ENCODE measurements at regions not wholly inside any gene's neighbourhood (a gene's known extent, or its start where the extent isn't known, plus 50 kb on each side); places are given as distances from the start of the nearest gene placed in this dataset.
A peak's percentile ranks its signal among the peaks of the same experiment; 100 is the strongest.

DNA sequence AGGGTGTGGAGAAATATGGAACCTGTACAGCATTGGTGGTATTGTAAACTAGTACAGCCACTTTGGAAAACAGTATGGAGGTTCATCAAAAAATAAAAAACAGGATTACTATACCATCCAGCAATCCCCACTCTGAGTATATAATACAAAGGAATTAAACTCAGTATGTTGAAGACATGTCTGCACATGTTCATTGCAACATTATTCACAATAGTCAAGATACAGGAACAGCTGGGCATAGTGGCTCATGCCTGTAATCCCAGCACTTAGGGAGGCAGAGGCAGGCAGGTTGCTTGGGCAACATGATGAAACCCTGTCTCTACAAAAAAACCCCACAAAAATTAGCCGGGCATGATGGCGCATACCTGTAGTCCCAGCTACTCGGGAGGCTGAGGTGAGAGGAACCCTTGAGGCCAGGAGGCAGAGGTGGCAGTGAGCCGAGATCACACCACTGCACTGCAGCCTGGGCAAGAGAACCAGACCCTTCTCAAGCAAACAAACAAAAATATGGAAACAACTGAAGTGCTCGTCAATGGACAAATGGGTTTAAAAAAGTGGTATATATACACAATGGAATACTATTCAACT is 63.6 kb downstream of the TMEM174 start:
- in situ Hi-C loops (cut with HindIII; ENCODE audit: low sequenced_read_pairs), result no loop called here
- DNase-seq (ENCODE audit: low read depth, low spot score), result no peak
- no peak overlapping the region for H3K4me3 ChIP-seq (ENCODE audit: low read depth, low read length)
- TF ChIP-seq, protein P1, sequence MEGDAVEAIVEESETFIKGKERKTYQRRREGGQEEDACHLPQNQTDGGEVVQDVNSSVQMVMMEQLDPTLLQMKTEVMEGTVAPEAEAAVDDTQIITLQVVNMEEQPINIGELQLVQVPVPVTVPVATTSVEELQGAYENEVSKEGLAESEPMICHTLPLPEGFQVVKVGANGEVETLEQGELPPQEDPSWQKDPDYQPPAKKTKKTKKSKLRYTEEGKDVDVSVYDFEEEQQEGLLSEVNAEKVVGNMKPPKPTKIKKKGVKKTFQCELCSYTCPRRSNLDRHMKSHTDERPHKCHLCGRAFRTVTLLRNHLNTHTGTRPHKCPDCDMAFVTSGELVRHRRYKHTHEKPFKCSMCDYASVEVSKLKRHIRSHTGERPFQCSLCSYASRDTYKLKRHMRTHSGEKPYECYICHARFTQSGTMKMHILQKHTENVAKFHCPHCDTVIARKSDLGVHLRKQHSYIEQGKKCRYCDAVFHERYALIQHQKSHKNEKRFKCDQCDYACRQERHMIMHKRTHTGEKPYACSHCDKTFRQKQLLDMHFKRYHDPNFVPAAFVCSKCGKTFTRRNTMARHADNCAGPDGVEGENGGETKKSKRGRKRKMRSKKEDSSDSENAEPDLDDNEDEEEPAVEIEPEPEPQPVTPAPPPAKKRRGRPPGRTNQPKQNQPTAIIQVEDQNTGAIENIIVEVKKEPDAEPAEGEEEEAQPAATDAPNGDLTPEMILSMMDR (IDR thresholded peaks at IDR 0.05; ENCODE audit: low read depth, low read length), result no peak

DNA sequence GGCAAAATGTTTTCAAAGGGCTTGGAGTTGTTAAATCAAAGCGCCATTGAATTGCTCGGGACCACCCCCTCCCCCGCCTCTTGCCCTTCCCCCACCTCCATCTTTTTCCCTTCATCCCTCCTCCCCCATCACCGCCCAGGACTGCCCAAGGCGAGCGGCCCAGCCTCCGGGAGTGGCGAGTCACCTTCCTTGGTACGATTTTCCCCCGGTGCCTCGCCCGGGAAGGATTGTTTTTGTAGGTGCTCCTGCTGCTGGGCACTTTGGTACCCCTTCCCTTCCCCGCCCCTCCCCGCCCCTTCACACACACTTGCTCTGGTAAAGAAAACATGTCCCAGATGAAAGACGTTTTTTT is 61.2 kb downstream of the TMEM174 start:
- in situ Hi-C loops (cut with HindIII; ENCODE audit: low sequenced_read_pairs), result no loop called here
- TF ChIP-seq, protein P1 (IDR thresholded peaks at IDR 0.05; ENCODE audit: low read depth, low read length), result no peak
- DNase-seq (ENCODE audit: low read depth, low spot score), result no peak
- no peak overlapping the region for H3K4me3 ChIP-seq (ENCODE audit: low read depth, low read length)

DNA sequence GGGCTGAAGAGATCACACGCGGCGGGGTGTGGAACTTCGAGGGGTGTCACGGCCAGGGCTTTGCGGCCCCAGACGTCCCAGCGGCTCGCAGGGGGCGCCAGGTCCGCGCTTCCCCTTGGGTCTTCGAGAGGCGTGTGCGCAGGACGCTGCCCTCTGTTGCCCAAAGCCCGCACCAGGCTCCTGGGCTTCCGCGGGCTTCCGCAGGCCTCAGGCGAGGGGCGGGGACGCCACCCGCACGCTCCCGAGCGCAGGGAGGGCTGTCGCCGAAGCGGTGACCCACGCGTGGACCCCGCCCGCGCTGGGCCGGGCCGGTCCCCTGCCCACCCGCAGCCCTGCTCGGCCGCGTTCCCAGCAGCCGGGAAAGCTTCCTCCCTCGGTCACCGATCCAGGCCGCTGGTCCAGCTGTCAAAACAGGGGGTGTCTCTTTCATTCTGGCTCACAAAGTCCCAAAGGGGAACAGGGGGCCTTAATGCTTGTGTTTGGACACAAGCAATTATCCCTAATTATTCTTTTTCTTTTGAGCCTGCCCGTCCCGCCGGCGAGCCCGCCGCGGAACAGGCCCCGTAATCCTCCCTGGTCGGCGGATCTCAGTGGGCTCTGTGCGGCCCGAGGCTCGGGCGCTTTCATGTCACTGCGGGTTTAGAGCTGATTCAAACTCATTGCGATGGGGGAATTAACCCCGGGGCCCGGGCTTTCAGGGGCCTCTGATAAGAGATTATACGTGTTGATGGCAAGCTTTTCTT is 60.6 kb downstream of the TMEM174 start:
- H3K4me3 ChIP-seq (ENCODE audit: low read depth, low read length), result no peak overlapping the region
- in situ Hi-C loops (cut with HindIII; ENCODE audit: low sequenced_read_pairs), result no loop called here
- TF ChIP-seq, protein P1 (IDR thresholded peaks at IDR 0.05; ENCODE audit: low read depth, low read length), result no peak
- DNase-seq (ENCODE audit: low read depth, low spot score), result peak; percentile 39

DNA sequence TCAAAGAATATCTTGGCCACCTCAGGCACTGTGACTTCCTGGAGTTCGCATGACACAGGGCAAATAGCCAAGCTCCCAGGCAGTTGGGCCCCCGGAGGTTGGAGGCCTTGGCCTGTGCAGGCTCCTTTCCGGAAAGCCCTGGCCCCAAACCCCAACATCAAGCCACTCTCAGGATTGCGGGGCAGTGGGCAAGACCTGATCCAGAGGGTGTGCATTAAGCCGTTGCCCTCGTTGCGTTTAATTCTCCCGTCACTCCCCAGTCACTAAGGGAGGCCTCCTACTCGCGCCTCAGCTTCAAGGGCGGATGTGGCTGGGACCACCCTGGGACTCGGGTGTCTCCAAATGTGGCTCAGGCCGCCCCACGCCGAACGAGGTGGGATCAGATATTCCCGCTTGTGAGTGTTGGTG is 60.1 kb downstream of the TMEM174 start:
- TF ChIP-seq, protein P1 (IDR thresholded peaks at IDR 0.05; ENCODE audit: low read depth, low read length), result no peak
- DNase-seq (ENCODE audit: low read depth, low spot score), result no peak
- H3K4me3 ChIP-seq (ENCODE audit: low read depth, low read length), result no peak overlapping the region
- in situ Hi-C loops (cut with HindIII; ENCODE audit: low sequenced_read_pairs), result no loop called here

DNA sequence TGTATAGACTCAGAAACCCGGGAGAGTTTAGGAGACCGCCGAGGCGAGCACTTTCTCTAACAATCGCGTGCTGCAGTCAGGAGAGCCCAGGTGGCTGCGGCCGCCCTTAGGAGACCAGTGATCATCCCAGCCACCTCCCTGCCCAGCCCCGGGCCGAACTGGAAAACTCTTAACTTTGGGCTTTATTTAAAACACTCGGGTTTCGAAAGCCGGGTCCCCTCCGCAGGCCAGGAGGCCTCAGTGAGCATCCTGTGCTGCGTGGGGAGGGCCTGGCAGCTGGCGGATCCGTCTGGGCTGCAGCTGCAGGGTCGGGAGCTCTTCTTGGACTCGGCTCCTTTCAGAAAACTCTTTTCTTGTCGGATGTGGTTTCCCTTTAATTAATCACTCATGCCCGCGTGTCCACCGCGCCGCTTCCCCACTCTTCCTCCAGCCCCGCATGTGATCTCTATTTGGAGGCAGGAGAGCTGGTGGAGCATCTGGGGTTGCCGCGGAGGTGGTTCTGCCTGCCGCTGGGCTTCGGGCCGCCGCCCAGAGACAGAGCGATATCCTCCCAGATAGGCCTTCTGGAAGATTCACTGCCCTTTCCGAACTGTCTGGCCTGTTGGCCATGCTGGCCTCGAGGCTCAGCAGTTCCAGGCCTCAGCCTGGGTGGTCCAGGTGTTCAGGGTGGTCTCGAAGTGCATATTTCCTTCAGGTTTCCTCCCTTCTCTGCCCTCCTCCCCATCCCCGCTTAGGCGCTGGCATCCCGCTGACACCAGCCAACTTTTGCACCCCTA is 59.5 kb downstream of the TMEM174 start:
- TF ChIP-seq, protein P1 (IDR thresholded peaks at IDR 0.05; ENCODE audit: low read depth, low read length), result no peak
- in situ Hi-C loops (cut with HindIII; ENCODE audit: low sequenced_read_pairs), result no loop called here
- no peak for DNase-seq (ENCODE audit: low read depth, low spot score)
- no peak overlapping the region for H3K4me3 ChIP-seq (ENCODE audit: low read depth, low read length)

DNA sequence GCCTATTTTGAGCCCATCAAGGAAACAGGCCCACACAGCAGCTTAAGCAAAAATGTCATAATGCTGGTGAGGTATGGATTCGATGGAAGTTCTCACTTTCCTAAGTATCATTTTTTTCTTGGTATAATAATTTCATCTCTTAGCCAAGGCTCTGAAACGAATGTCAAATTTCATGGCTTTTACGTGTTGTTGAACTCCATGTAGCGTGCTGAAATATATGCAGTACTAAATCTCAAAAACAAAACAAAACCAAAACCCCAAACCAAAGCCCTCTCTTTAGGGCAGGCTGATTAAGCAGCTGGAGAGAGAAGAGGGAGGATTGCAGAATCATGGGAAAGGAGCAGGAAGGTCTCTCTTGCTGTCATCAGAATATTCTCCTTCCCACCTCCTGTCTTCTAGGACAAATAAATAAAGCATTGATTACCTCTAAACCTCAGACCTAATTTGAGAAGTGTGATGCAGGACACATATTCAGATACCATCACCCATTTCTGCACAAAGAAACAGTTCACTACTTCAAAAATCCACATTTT is 58.3 kb downstream of the TMEM174 start:
- TF ChIP-seq, protein P1 (IDR thresholded peaks at IDR 0.05; ENCODE audit: low read depth, low read length), result no peak
- H3K4me3 ChIP-seq (ENCODE audit: low read depth, low read length), result no peak overlapping the region
- DNase-seq (ENCODE audit: low read depth, low spot score), result no peak
- in situ Hi-C loops (cut with HindIII; ENCODE audit: low sequenced_read_pairs), result no loop called here
